Neural cell (in vitro differentiated cells): ENCODE measurements at regions not wholly inside any gene's neighbourhood (a gene's known extent, or its start where the extent isn't known, plus 50 kb on each side); places are given as distances from the start of the nearest gene placed in this dataset.

Experiments used
- H2AFZ ChIP-seq: fragments of 200-600, 300-800 bp; sonication (generic), shearing (Covaris generic); 2 replicates; pipeline ENCODE4 v1.6.0; 2014; ENCODE audit warnings: low read depth, mild to moderate bottlenecking, antibody characterized with exemption, low read length, moderate library complexity
- H3F3A ChIP-seq: fragments of 200-600 bp; shearing (Covaris generic); 2 replicates; pipeline ENCODE4 v1.6.1; 2016; ENCODE audit warnings: mild to moderate bottlenecking, moderate library complexity, mixed read lengths, antibody characterized with exemption, low read length; ENCODE audit not compliant: insufficient read depth, poor library complexity, severe bottlenecking
- H3K27ac ChIP-seq: fragments of 200-600, 300-800 bp; sonication (generic), shearing (Covaris generic); 2 replicates; pipeline ENCODE4 v1.5.1; 2014; ENCODE audit warnings: mild to moderate bottlenecking, low read length, moderate library complexity
- H3K27me3 ChIP-seq: fragments of 300-800, 200-600 bp; sonication (generic), shearing (Covaris generic); 2 replicates; pipeline ENCODE4 v1.6.0; 2014; ENCODE audit warnings: mild to moderate bottlenecking, low read depth, low read length, moderate library complexity; ENCODE audit not compliant: insufficient read depth
- H3K36me3 ChIP-seq: fragments of 300-800, 200-600 bp; sonication (generic), shearing (Covaris generic); 2 replicates; pipeline ENCODE4 v1.5.1; 2014; ENCODE audit warnings: mild to moderate bottlenecking, antibody characterized with exemption, low read length, moderate library complexity; ENCODE audit not compliant: insufficient read depth
- H3K4me2 ChIP-seq: fragments of 300-800, 200-600 bp; sonication (generic), shearing (Covaris generic); 2 replicates; pipeline ENCODE4 v1.6.0; 2014; ENCODE audit warnings: mild to moderate bottlenecking, low read length
- H3K4me3 ChIP-seq: fragments of 300-800, 200-600 bp; sonication (generic), shearing (Covaris generic); 2 replicates; pipeline ENCODE4 v1.5.1; 2014; ENCODE audit warnings: mild to moderate bottlenecking, low read length, moderate library complexity
- H3K79me2 ChIP-seq: fragments of 200-600 bp; shearing (Covaris generic); replicated peaks from 2 replicates; pipeline ENCODE4 v1.6.0; 2014; ENCODE audit warnings: mild to moderate bottlenecking, low read length, moderate library complexity; ENCODE audit not compliant: insufficient read depth
- H3K9ac ChIP-seq: fragments of 300-800, 200-600 bp; sonication (generic), shearing (Covaris generic); 2 replicates; pipeline ENCODE4 v1.6.1; 2016; ENCODE audit warnings: mild to moderate bottlenecking, low read length, mixed read lengths
- H3K9me2 ChIP-seq: fragments of 200-600 bp; shearing (Covaris generic); 2 replicates; pipeline ENCODE4 v1.6.1; 2016; ENCODE audit warnings: mild to moderate bottlenecking, low read length, mixed read lengths; ENCODE audit not compliant: insufficient read depth
- H3K9me3 ChIP-seq: fragments of 200-600, 300-800 bp; sonication (generic), shearing (Covaris generic); 2 replicates; pipeline ENCODE4 v1.6.1; 2016; ENCODE audit warnings: mild to moderate bottlenecking, mixed run types, low read length, moderate library complexity, mixed read lengths
- H4K20me1 ChIP-seq: fragments of 200-600 bp; shearing (Covaris generic); 2 replicates; pipeline ENCODE4 v1.6.1; 2016; ENCODE audit warnings: mild to moderate bottlenecking, mixed run types; ENCODE audit not compliant: insufficient read depth
- CTCF ChIP-seq: fragments of 450-650 bp; IDR thresholded peaks from 2 replicates; pipeline ENCODE4 v1.5.1; 2014; ENCODE audit warnings: antibody characterized with exemption, mild to moderate bottlenecking, moderate library complexity; ENCODE audit not compliant: poor library complexity, severe bottlenecking
- EP300 ChIP-seq: fragments of 450-650 bp; conservative IDR thresholded peaks from 2 replicates; pipeline ENCODE4 v1.6.1; 2014; ENCODE audit warnings: antibody characterized with exemption, mild to moderate bottlenecking, moderate library complexity; ENCODE audit not compliant: poor library complexity, severe bottlenecking
- EZH2 ChIP-seq: fragments of 200-600, 300-800 bp; shearing (Covaris generic), sonication (generic); IDR thresholded peaks from 2 replicates; pipeline ENCODE4 v1.6.1; 2014; ENCODE audit warnings: antibody characterized with exemption, low read length, borderline replicate concordance, mild to moderate bottlenecking; ENCODE audit not compliant: insufficient read depth, poor library complexity, severe bottlenecking
- MXI1 ChIP-seq: fragments of 450-650 bp; conservative IDR thresholded peaks from 2 replicates; pipeline ENCODE4 v1.6.1; 2014; ENCODE audit warnings: antibody characterized with exemption, mild to moderate bottlenecking; ENCODE audit not compliant: poor library complexity, severe bottlenecking
- POLR2AphosphoS5 ChIP-seq: IDR thresholded peaks from 2 replicates; pipeline ENCODE4 v1.6.1; 2012
- RAD21 ChIP-seq: fragments of 450-650 bp; conservative IDR thresholded peaks from 2 replicates; pipeline ENCODE4 v1.6.1; 2014; ENCODE audit warnings: antibody characterized with exemption, mild to moderate bottlenecking, moderate library complexity
- REST ChIP-seq: IDR thresholded peaks from 2 replicates; pipeline ENCODE4 v1.6.1; 2012; ENCODE audit warnings: borderline replicate concordance
- SMC3 ChIP-seq: fragments of 450-650 bp; conservative IDR thresholded peaks from 2 replicates; pipeline ENCODE4 v1.6.1; 2014; ENCODE audit warnings: antibody characterized with exemption, mild to moderate bottlenecking, moderate library complexity; ENCODE audit not compliant: poor library complexity
- TAF1 ChIP-seq: IDR thresholded peaks from 2 replicates; pipeline ENCODE4 v1.6.1; 2012; ENCODE audit warnings: low read depth

- H3K36me3 ChIP-seq: no peaks in the 10 kb centered on the region
- H3K27ac ChIP-seq: no peak overlapping the region
- no peaks in the 10 kb centered on the region for H3K27me3 ChIP-seq
- TF ChIP-seq EZH2 (no peak), EP300 (no peak), CTCF (no peak)
- no peak overlapping the region for H3K4me2 ChIP-seq
- no peaks in the 10 kb centered on the region for H4K20me1 ChIP-seq
- H3F3A ChIP-seq: no peaks in the 10 kb centered on the region
- no peak overlapping the region for H3K9ac ChIP-seq
- H3K9me3 ChIP-seq: no peaks in the 10 kb centered on the region
- H2AFZ ChIP-seq: no peak overlapping the region
- no peaks in the 10 kb centered on the region for H3K9me2 ChIP-seq
- H3K79me2 ChIP-seq: no peaks in the 10 kb centered on the region
- no peak overlapping the region for H3K4me3 ChIP-seq
Observed at GRCh38 chr4:10856271-10856782, 171.8 kb upstream of the CLNK start.

GRCh38 chr4:10853196-10853595 lies 168.6 kb upstream of the CLNK start:
- Histone ChIP-seq H3K9ac (no peak overlapping the region), H2AFZ (no peak overlapping the region), H3K79me2 (no peaks in the 10 kb centered on the region), H3K4me3 (no peak overlapping the region), H3K27me3 (no peaks in the 10 kb centered on the region), H3K36me3 (no peaks in the 10 kb centered on the region), H3K27ac (no peak overlapping the region), H3F3A (no peaks in the 10 kb centered on the region), H3K9me2 (no peaks in the 10 kb centered on the region), H3K9me3 (no peaks in the 10 kb centered on the region), H3K4me2 (no peak overlapping the region), H4K20me1 (no peaks in the 10 kb centered on the region)
- TF ChIP-seq POLR2AphosphoS5: no peak
- TF ChIP-seq TAF1: no peak
- TF ChIP-seq RAD21: no peak
- TF ChIP-seq REST: no peak
- no peak for TF ChIP-seq SMC3
- no peak for TF ChIP-seq EP300
- TF ChIP-seq MXI1: no peak
- no peak for TF ChIP-seq CTCF
- TF ChIP-seq EZH2: no peak
